ENCODE measurements at regions not wholly inside any gene's neighbourhood (a gene's known extent, or its start where the extent isn't known, plus 50 kb on each side); places are given as distances from the start of the nearest gene placed in this dataset.
A peak's percentile ranks its signal among the peaks of the same experiment; 100 is the strongest.

DNA sequence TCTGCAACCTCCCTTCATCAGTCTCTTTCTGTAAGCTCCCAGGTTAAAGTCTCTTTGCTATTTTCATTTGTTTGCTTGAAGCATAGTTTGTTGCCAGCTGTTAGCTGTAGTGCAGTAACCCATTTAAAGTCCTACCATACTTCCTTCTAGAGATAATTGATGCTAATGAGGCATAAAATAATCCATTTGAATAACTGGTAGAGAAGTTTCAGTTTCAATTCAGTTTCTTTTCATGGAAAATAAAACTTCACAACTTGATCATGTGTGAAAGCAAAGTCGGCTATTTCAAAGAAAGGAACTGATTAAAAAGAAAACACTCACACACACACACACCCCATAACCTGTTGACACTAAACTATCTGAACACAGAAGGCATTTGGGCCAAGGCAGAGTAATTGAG is 68.5 kb upstream of the TENT5A start:
- intact Hi-C loops (cut with micrococcal nuclease; ENCODE audit: unreplicated experiment) = no loop called here
- no TSS peak for BruUV-seq (replicated peaks)
- no peak for TF ChIP-seq EZH2phosphoT487 (IDR thresholded peaks at IDR 0.05; ENCODE audit: borderline replicate concordance, low read depth, low read length)
- H4K20me1 ChIP-seq (ENCODE audit: insufficient read depth, low read length) = no peaks in the 10 kb centered on the region
- H3K9me2 ChIP-seq (ENCODE audit: insufficient read depth, low read length) = no peaks in the 10 kb centered on the region
- no peak overlapping the region for H3K4me3 ChIP-seq (ENCODE audit: low read depth, low read length, poor library complexity, severe bottlenecking)
- no peaks in the 10 kb centered on the region for H3K36me3 ChIP-seq (ENCODE audit: insufficient read depth, low read length)
- H3K79me2 ChIP-seq (ENCODE audit: insufficient read depth, low read depth, low read length) = no peaks in the 10 kb centered on the region
- ChIA-PET CTCF (ENCODE audit: unreplicated experiment) (no interaction called here), POLR2A (interaction anchor here (0.9 kb wide), 1 partner anchor 212 kb away, joined by 3 read pairs; no protein-coding TSS in a partner anchor)
- peaks cover 4% of the 10 kb centered on the region for H3K4me1 ChIP-seq (ENCODE audit: insufficient read depth, low read length, poor library complexity, severe bottlenecking)
- no peaks in the 10 kb centered on the region for H3K9me3 ChIP-seq (ENCODE audit: low read length)
- H2AFZ ChIP-seq (ENCODE audit: low read length) = no peak overlapping the region
- H3K27ac ChIP-seq (ENCODE audit: low read depth, low read length, poor library complexity, severe bottlenecking) = no peak overlapping the region
- DNase-seq (ENCODE audit: low spot score) = peak; percentile 1
- no peak overlapping the region for H3K4me2 ChIP-seq (ENCODE audit: low read length)

GRCh38 chr6:81820422-81820821 is 67.9 kb upstream of the TENT5A start:
- H3K4me3 ChIP-seq (ENCODE audit: low read depth, low read length, poor library complexity, severe bottlenecking) = no peak overlapping the region
- H3K36me3 ChIP-seq (ENCODE audit: insufficient read depth, low read length) = no peaks in the 10 kb centered on the region
- H3K27ac ChIP-seq (ENCODE audit: low read depth, low read length, poor library complexity, severe bottlenecking) = no peak overlapping the region
- no peaks in the 10 kb centered on the region for H3K9me2 ChIP-seq (ENCODE audit: insufficient read depth, low read length)
- CTCF ChIA-PET (ENCODE audit: unreplicated experiment) = no interaction called here
- H4K20me1 ChIP-seq (ENCODE audit: insufficient read depth, low read length) = no peaks in the 10 kb centered on the region
- no peaks in the 10 kb centered on the region for H3K9me3 ChIP-seq (ENCODE audit: low read length)
- BruUV-seq (replicated peaks) = no TSS peak
- H3K4me2 ChIP-seq (ENCODE audit: low read length) = no peak overlapping the region
- H2AFZ ChIP-seq (ENCODE audit: low read length) = no peak overlapping the region
- TF ChIP-seq CTCF (conservative IDR thresholded peaks at IDR 0.05; ENCODE audit: low read length) = no peak
- no peak for TF ChIP-seq EZH2phosphoT487 (IDR thresholded peaks at IDR 0.05; ENCODE audit: borderline replicate concordance, low read depth, low read length)
- intact Hi-C loops (cut with micrococcal nuclease; ENCODE audit: unreplicated experiment) = no loop called here
- DNase-seq (ENCODE audit: low spot score) = no peak
- POLR2A ChIA-PET = interaction anchor here (0.5 to 0.7 kb wide), 2 partner anchors 20 to 177 kb away, joined by 3 to 7 read pairs; no protein-coding TSS in a partner anchor
- H3K79me2 ChIP-seq (ENCODE audit: insufficient read depth, low read depth, low read length) = no peaks in the 10 kb centered on the region
- peaks cover 4% of the 10 kb centered on the region for H3K4me1 ChIP-seq (ENCODE audit: insufficient read depth, low read length, poor library complexity, severe bottlenecking)

- no peaks in the 10 kb centered on the region for H3K36me3 ChIP-seq (ENCODE audit: insufficient read depth, low read length)
- CTCF ChIA-PET (ENCODE audit: unreplicated experiment) = no interaction called here
- H3K4me3 ChIP-seq (ENCODE audit: low read depth, low read length, poor library complexity, severe bottlenecking) = no peak overlapping the region
- H3K9me3 ChIP-seq (ENCODE audit: low read length) = no peaks in the 10 kb centered on the region
- no peak for TF ChIP-seq EZH2phosphoT487 (IDR thresholded peaks at IDR 0.05; ENCODE audit: borderline replicate concordance, low read depth, low read length)
- TF ChIP-seq CTCF (conservative IDR thresholded peaks at IDR 0.05; ENCODE audit: low read length) = no peak
- POLR2A ChIA-PET = interaction anchor here (0.5 to 1.3 kb wide), 3 partner anchors 21 to 178 kb away, joined by 3 to 7 read pairs (median 3); no protein-coding TSS in a partner anchor
- H3K9me2 ChIP-seq (ENCODE audit: insufficient read depth, low read length) = no peaks in the 10 kb centered on the region
- no peaks in the 10 kb centered on the region for H4K20me1 ChIP-seq (ENCODE audit: insufficient read depth, low read length)
- H3K27ac ChIP-seq (ENCODE audit: low read depth, low read length, poor library complexity, severe bottlenecking) = no peak overlapping the region
- no peak overlapping the region for H3K4me2 ChIP-seq (ENCODE audit: low read length)
- BruUV-seq (replicated peaks) = no TSS peak
- H3K79me2 ChIP-seq (ENCODE audit: insufficient read depth, low read depth, low read length) = no peaks in the 10 kb centered on the region
- intact Hi-C loops (cut with micrococcal nuclease; ENCODE audit: unreplicated experiment) = no loop called here
- no peak for DNase-seq (ENCODE audit: low spot score)
- H3K4me1 ChIP-seq (ENCODE audit: insufficient read depth, low read length, poor library complexity, severe bottlenecking) = peaks cover 4% of the 10 kb centered on the region
- H2AFZ ChIP-seq (ENCODE audit: low read length) = no peak overlapping the region
Observed at GRCh38 chr6:81819767-81820166, 67.3 kb upstream of the TENT5A start.

Measured in OCI-LY7 (cell line).